ENCODE measurements at regions not wholly inside any gene's neighbourhood (a gene's known extent, or its start where the extent isn't known, plus 50 kb on each side); places are given as distances from the start of the nearest gene placed in this dataset.
"Not testable (repeated sequence)": the region's sequence is repeated elsewhere in the genome, so short reads cannot be mapped to it uniquely, and the experiment has no call there.

- H3K9ac ChIP-seq, result no peak overlapping the region
- H3K27ac ChIP-seq, result no peak overlapping the region
- H3K4me1 ChIP-seq (ENCODE audit: low read depth, poor library complexity, severe bottlenecking), result peaks cover 26% of the 10 kb centered on the region
- no peaks in the 10 kb centered on the region for H3K36me3 ChIP-seq (ENCODE audit: insufficient read depth)
- no peaks in the 10 kb centered on the region for H3K79me2 ChIP-seq (ENCODE audit: insufficient read depth, low read depth)
- H3K4me2 ChIP-seq, result peak overlapping the region; percentile 7; the same call in 1 of the 2 replicates
- no peaks in the 10 kb centered on the region for H4K20me1 ChIP-seq (ENCODE audit: insufficient read depth)
- peak; percentile 96 for TF ChIP-seq CTCF (conservative IDR thresholded peaks at IDR 0.05; ENCODE audit: low read depth, low read length)
- no peaks in the 10 kb centered on the region for H3K27me3 ChIP-seq (ENCODE audit: insufficient read depth, low read depth)
- H2AFZ ChIP-seq (ENCODE audit: low read depth), result peak overlapping the region; percentile 41
- H3K4me3 ChIP-seq (IDR thresholded peaks at IDR 0.05; ENCODE audit: insufficient read depth, low read depth, low read length), result no peak overlapping the region
These were observed 368.4 kb upstream of the CCNH start for GRCh38 chr5:87780831-87781760.

- TF ChIP-seq CTCF (conservative IDR thresholded peaks at IDR 0.05; ENCODE audit: low read depth, low read length), result no peak
- no peaks in the 10 kb centered on the region for H4K20me1 ChIP-seq (ENCODE audit: insufficient read depth)
- H3K79me2 ChIP-seq (ENCODE audit: insufficient read depth, low read depth), result no peaks in the 10 kb centered on the region
- H3K4me1 ChIP-seq (ENCODE audit: low read depth, poor library complexity, severe bottlenecking), result peaks cover 10% of the 10 kb centered on the region
- H3K4me2 ChIP-seq, result no peak overlapping the region
- no peak overlapping the region for H3K4me3 ChIP-seq (IDR thresholded peaks at IDR 0.05; ENCODE audit: insufficient read depth, low read depth, low read length)
- no peak overlapping the region for H3K27ac ChIP-seq
- no peaks in the 10 kb centered on the region for H3K27me3 ChIP-seq (ENCODE audit: insufficient read depth, low read depth)
- H2AFZ ChIP-seq (ENCODE audit: low read depth), result no peak overlapping the region
- H3K9ac ChIP-seq, result no peak overlapping the region
- no peaks in the 10 kb centered on the region for H3K36me3 ChIP-seq (ENCODE audit: insufficient read depth)
These were observed 366.1 kb upstream of the CCNH start for GRCh38 chr5:87778876-87779275.

- TF ChIP-seq CTCF (conservative IDR thresholded peaks at IDR 0.05; ENCODE audit: low read depth, low read length), result no peak
- Histone ChIP-seq H3K9ac (no peak overlapping the region), H3K79me2 (ENCODE audit: insufficient read depth, low read depth) (no peaks in the 10 kb centered on the region), H3K4me2 (no peak overlapping the region), H4K20me1 (ENCODE audit: insufficient read depth) (no peaks in the 10 kb centered on the region), H3K27ac (no peak overlapping the region), H3K4me1 (ENCODE audit: low read depth, poor library complexity, severe bottlenecking) (peaks cover 10% of the 10 kb centered on the region), H3K27me3 (ENCODE audit: insufficient read depth, low read depth) (no peaks in the 10 kb centered on the region), H3K36me3 (ENCODE audit: insufficient read depth) (no peaks in the 10 kb centered on the region), H2AFZ (ENCODE audit: low read depth) (no peak overlapping the region), H3K4me3 (IDR thresholded peaks at IDR 0.05; ENCODE audit: insufficient read depth, low read depth, low read length) (no peak overlapping the region)
These were observed 365.1 kb upstream of the CCNH start for GRCh38 chr5:87777877-87778276.

GRCh38 chr5:87776785-87777184 is 364.1 kb upstream of the CCNH start:
- Histone ChIP-seq H3K4me3 (IDR thresholded peaks at IDR 0.05; ENCODE audit: insufficient read depth, low read depth, low read length) (no peak overlapping the region), H3K36me3 (ENCODE audit: insufficient read depth) (no peaks in the 10 kb centered on the region), H3K27ac (no peak overlapping the region), H3K4me2 (no peak overlapping the region), H3K27me3 (ENCODE audit: insufficient read depth, low read depth) (no peaks in the 10 kb centered on the region), H2AFZ (ENCODE audit: low read depth) (no peak overlapping the region), H4K20me1 (ENCODE audit: insufficient read depth) (no peaks in the 10 kb centered on the region), H3K9ac (no peak overlapping the region), H3K4me1 (ENCODE audit: low read depth, poor library complexity, severe bottlenecking) (peaks cover 10% of the 10 kb centered on the region), H3K79me2 (ENCODE audit: insufficient read depth, low read depth) (no peaks in the 10 kb centered on the region)
- no peak for TF ChIP-seq CTCF (conservative IDR thresholded peaks at IDR 0.05; ENCODE audit: low read depth, low read length)

- H3K79me2 ChIP-seq (ENCODE audit: insufficient read depth, low read depth); H3K36me3 ChIP-seq (ENCODE audit: insufficient read depth); H3K9ac ChIP-seq; H4K20me1 ChIP-seq (ENCODE audit: insufficient read depth); H3K4me1 ChIP-seq (ENCODE audit: low read depth, poor library complexity, severe bottlenecking); H3K4me3 ChIP-seq (IDR thresholded peaks at IDR 0.05; ENCODE audit: insufficient read depth, low read depth, low read length); H3K27ac ChIP-seq; H3K4me2 ChIP-seq; H3K27me3 ChIP-seq (ENCODE audit: insufficient read depth, low read depth); H2AFZ ChIP-seq (ENCODE audit: low read depth): not testable (repeated sequence)
These were observed 363.6 kb upstream of the CCNH start for GRCh38 chr5:87776302-87776701.
